NB4 (cell line): ENCODE measurements at regions not wholly inside any gene's neighbourhood (a gene's known extent, or its start where the extent isn't known, plus 50 kb on each side); places are given as distances from the start of the nearest gene placed in this dataset.

Source experiments
- MYC ChIP-seq: IDR thresholded peaks from 2 replicates; pipeline ENCODE4 v1.6.1; 2011; ENCODE audit warnings: low read depth, low read length
- POLR2A ChIP-seq: IDR thresholded peaks from 2 replicates; pipeline ENCODE4 v1.6.1; 2011; ENCODE audit warnings: mild to moderate bottlenecking; ENCODE audit not compliant: insufficient read length; ENCODE audit errors: extremely low read depth
- TF ChIP-seq, protein P1 (sequence below): IDR thresholded peaks from one replicate; pipeline ENCODE4 v1.5.1; 2012; ENCODE audit warnings: low read depth, low read length
- TF ChIP-seq, protein P2 (sequence below): IDR thresholded peaks from 2 replicates; pipeline ENCODE4 v1.6.1; 2011; ENCODE audit warnings: low read depth, low read length

DNA sequence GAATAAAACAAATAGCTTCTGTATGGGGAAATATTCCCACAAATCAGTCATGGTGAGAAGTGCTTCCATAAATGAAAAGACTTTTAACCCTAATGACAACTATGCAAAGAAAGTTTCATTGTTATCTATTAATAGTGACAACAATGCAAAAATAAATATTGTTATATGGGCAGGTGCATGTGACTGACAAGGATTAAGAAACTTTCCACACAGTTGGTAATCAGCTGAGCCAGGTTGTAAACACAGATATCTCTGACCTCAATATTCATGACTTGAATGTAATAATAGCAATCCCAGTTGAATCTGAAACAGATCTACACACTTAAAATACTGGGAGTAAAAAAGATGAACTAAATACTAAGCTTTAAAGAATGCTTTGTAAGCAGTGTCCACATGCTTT is 517.0 kb upstream of the SOX11 start:
- TF ChIP-seq, protein P1, sequence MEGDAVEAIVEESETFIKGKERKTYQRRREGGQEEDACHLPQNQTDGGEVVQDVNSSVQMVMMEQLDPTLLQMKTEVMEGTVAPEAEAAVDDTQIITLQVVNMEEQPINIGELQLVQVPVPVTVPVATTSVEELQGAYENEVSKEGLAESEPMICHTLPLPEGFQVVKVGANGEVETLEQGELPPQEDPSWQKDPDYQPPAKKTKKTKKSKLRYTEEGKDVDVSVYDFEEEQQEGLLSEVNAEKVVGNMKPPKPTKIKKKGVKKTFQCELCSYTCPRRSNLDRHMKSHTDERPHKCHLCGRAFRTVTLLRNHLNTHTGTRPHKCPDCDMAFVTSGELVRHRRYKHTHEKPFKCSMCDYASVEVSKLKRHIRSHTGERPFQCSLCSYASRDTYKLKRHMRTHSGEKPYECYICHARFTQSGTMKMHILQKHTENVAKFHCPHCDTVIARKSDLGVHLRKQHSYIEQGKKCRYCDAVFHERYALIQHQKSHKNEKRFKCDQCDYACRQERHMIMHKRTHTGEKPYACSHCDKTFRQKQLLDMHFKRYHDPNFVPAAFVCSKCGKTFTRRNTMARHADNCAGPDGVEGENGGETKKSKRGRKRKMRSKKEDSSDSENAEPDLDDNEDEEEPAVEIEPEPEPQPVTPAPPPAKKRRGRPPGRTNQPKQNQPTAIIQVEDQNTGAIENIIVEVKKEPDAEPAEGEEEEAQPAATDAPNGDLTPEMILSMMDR = no peak
- TF ChIP-seq, protein P2, sequence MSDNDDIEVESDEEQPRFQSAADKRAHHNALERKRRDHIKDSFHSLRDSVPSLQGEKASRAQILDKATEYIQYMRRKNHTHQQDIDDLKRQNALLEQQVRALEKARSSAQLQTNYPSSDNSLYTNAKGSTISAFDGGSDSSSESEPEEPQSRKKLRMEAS = no peak
- no peak for TF ChIP-seq POLR2A
- TF ChIP-seq MYC = no peak
